ENCODE measurements at regions not wholly inside any gene's neighbourhood (a gene's known extent, or its start where the extent isn't known, plus 50 kb on each side); places are given as distances from the start of the nearest gene placed in this dataset.

DNA sequence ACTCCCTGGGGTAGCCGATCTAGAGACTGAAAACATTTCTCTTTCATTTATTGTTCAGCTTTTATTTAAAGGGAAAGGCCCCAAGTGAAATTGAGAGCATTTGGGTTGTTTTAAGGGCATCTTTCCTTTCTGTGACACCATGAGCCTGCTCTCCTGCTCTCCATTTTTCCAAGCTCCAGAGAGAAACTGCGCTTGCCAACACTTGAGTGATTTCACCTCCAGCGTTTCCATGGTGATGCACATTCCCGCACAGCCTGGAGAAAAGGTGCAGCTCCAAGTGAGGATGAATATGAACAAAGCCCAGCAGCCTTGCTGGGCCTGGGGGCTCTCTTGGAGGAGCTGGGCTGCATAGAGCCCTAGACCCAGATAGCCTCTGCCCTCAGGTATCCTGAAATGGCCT, 159.2 kb upstream of the PPP2R3A start:
- DNase-seq, result no peak

GRCh38 chr3:135807879-135808278, 157.6 kb upstream of the PPP2R3A start:
- DNase-seq, result no peak

- no peak for DNase-seq
These were observed 156.4 kb upstream of the PPP2R3A start for GRCh38 chr3:135809021-135809634.

DNA sequence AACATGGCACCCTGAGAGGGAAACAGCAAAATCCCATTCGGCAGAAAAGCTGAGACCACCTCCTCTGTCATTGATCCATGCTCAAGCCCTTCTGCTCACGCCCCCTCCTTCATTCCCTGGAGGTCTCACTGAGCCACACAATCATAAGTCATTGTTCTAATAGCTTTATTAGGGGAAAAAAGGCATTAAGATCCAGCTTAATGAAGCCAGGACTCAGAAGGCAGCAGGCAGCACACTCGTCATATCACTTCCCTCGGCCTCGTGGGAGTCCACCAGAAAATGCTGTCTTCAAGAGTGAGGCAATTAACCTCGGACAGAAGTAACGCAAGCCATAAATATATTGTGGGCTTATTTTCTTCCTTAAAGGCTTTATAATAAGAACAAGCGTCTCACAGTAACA, 153.9 kb upstream of the PPP2R3A start:
- DNase-seq, result no peak

GRCh38 chr3:135812057-135812456, 153.5 kb upstream of the PPP2R3A start:
- DNase-seq, result no peak

DNA sequence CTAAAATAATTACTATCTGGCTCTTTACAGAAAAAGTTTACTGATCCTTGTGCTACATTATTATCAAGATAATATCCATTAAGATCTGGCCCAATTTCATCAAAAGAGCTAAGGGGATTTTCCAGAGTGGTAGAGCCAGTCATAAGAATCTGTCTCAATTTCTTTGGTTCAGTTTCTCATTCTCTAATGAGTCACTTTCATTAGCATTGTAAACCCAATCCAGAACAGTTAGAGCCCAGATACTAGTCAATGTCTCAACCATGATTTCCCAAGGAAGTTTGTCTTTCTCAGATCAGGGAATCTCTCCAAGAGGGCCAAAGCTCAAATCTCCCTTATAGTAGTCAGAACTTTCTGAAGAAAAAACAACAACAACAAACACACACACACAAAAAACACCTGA, 131.1 kb upstream of the PPP2R3A start:
- no peak for DNase-seq

DNA sequence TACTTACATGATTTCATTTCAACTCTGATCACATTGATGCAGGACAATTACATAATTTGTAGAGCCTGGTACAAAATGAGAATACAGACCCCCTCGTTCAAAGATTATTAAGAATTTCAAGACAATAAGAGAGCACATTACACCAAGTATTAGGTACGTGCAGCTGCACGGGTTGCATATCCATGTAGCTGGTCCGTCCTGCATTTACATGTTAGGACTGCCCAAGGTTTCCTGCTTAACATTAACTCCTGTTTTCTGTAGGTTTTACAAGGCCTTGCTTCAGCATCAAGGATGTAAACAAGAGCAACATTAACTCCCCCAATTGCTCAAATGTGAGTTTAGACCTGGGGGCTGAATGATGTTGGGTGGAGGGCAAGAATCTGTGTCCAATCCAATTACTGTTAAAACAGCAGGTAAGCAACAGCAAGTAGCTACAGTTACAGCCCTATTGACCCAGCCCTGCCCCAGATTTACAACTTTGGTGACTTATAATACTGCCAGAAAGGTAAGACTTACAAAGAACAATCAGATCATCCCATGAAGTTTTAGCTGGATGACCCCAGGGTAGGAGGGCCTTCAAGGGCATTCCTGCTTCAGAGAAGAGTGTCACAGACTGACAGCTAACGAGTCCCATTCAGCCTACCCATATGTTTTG, 127.4 kb upstream of the PPP2R3A start:
- DNase-seq, result no peak

GRCh38 chr3:135840436-135840835, 125.1 kb upstream of the PPP2R3A start:
- DNase-seq, result no peak

- no peak for DNase-seq
These were observed 121.1 kb upstream of the PPP2R3A start for GRCh38 chr3:135844386-135844785.

GRCh38 chr3:135848051-135848450, 117.5 kb upstream of the PPP2R3A start:
- no peak for DNase-seq

- no peak for DNase-seq
These were observed 115.7 kb upstream of the PPP2R3A start for GRCh38 chr3:135849827-135850226.

DNA sequence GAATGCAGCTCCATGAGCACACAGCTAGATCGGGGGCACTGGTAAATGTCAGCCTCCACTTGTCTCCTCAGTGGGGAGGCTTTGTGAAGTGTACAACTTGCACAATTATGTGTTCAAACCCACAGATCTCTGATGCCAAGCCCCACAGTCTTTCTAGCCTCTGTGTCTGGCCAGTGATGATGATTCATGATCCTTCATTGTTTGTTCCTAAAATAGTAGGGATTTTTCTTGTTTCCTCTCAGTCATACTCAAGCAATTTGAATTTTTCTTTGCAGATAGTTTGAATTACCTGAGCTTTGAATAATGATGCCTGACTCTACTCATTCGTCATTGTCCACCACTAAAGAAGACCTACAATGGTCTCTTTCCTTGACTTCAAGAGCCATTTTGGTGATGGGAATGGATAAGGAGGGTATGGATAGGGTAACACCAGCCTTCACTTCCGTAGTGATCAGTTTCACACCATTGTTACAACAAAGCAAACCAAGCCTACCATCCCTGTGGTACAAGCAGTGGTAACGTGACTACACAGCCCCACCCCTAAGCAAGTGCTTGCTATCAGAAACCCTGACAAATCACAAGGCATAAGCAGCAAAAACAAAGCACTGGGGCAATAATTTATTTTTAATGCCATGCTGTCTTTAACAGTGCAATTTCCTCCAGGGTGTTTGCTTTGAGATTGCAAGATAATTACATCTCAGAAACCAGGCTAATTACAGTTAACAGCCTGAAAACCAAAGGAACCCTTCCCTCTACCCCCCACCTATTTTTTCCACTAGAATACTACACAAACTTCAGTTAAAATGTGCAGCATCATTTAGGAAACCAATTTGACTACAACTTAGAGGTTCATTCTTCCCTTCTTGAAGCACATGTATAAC, 114.1 kb upstream of the PPP2R3A start:
- no peak for DNase-seq

- no peak for DNase-seq
These were observed 111.5 kb upstream of the PPP2R3A start for GRCh38 chr3:135853981-135854380.

DNA sequence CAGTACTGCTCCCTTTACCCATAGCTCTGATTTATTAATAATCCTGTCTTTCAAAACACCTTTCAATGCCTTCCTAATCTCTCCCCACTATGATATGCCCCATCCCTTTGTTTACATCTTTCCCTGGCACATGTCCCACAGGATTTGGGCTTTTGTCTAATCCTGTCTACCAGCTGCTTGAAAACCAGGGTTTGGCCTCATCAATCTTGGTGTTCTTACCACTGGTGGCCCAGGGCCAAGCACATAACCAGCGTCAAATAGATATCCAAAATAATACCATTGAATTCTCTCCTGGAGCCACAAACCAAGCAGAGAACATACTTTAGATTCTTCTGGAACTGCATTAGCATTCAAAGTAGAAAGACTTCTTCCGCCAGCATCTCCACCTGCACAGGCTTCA, 104.8 kb upstream of the PPP2R3A start:
- DNase-seq, result no peak

- no peak for DNase-seq
These were observed 103.2 kb upstream of the PPP2R3A start for GRCh38 chr3:135862361-135862760.

DNA sequence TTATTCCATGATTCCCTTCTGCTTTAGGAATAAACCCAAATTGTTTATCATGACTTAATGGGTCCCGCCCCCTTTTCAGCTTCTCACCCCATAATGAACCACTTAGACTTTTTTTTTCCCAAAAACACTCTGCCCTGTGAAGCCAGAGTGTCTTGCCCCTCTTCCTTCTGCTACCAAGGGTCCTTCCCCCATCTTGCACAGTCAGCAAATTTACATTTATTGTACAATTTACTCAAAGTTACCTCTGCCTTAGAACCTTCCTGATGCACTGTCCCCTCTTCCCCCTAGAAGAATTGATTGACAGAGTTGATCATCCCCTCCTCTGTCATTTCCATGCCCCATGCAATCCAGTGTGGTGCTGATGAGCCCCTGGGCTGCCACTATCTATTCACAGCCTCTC, 101.5 kb upstream of the PPP2R3A start:
- no peak for DNase-seq

GRCh38 chr3:135865085-135865484, 100.4 kb upstream of the PPP2R3A start:
- no peak for DNase-seq

- no peak for DNase-seq
These were observed 100.0 kb upstream of the PPP2R3A start for GRCh38 chr3:135865553-135865952.

GRCh38 chr3:135867911-135868310, 97.6 kb upstream of the PPP2R3A start:
- no peak for DNase-seq

- no peak for DNase-seq
These were observed 96.7 kb upstream of the PPP2R3A start for GRCh38 chr3:135868801-135869200.

DNA sequence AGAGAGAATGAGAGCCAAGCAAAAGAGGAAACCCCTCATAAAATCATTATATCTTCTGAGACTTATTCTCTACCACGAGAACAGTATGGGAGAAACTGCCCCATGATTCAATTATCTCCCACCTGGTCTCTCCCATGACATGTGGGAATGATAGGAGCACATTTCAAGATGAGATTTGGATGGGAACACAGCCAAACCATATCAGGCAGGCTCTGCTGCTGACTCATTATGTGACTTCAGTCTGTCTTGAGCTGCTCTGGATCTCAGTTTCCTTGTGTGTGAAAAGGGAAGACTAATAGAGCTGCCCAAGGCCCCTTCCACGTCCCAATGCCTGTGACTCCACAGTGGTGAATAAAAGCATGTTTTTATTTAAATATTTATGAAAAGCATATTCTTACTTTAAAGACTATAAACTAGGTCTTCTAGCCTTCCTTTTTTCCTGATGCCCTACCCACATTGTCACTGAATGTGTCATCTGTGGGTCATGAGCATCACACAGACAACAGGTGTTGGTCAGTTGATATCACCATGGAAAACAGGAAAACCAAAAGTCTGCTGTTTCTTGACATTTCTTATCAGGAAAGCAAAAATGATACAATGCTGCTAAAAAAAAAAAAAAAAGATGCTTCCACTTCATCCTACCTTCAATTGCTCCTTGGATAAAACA, 96.0 kb upstream of the PPP2R3A start:
- no peak for DNase-seq

DNA sequence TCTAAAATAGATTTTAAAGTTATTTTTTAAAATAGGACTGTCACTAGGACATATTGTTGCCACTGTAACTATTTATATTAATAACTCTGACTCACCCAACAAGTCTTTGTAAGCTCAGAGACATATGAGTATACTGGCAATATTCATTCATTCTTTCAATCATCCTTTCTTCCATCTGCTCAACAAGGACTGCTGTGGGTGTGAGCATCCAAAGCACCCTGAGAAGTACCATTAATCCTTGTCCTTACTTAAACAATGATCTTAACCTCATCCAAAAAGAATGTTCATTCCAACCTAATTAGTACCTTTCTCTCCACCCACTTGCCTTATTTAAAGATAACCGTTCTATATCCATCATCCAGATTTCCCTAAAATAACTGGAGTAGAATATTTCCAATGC, 94.2 kb upstream of the PPP2R3A start:
- DNase-seq, result no peak

GRCh38 chr3:135874035-135874434, 91.5 kb upstream of the PPP2R3A start:
- DNase-seq, result no peak

GRCh38 chr3:135878501-135878900, 87.0 kb upstream of the PPP2R3A start:
- DNase-seq, result no peak
